Limb (tissue), 2 donors: ENCODE measurements at regions not wholly inside any gene's neighbourhood (a gene's known extent, or its start where the extent isn't known, plus 50 kb on each side); places are given as distances from the start of the nearest gene placed in this dataset.

Experiments
- DNase-seq, 2 donors: peaks; one replicate each; pipeline ENCODE4 v3.0.0-alpha.2; 2016; ENCODE audit errors: extremely low spot score in 2 of 2

DNA sequence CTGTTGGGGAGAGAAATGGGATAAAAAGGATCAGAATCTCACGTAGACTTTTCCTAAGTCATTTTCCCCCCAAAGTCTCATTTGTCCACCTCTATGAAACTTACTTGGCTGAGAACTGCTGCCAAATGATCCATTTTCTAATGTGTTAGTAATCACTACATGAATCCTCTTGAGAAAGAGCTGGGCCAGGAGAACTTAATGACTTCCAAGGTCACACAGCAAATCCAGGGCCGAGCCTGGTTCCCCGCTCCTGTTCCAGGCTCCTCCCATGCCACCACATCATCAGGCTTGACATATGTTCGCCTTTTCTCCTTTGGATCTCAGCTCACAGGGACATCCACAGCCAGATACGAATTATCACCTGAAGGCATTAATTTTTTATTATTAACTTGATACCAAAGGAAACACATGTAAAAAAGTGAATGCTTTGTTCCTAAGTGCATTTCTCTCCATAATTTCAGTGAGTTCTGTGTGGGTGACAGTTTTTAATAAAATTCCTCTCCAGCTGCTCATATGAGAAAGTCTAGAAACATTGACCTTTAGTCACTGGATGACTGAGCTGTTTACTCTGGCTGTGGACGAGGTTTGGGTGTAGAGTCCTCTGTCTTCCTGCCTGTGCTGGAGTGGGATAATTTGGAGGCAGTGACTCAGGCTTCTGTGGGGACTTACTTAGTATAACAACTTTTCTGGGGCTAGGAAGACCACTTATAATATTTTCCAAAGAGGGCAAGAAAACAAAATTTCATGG lies 276.3 kb downstream of the PAX1 start:
- no peak for DNase-seq

DNA sequence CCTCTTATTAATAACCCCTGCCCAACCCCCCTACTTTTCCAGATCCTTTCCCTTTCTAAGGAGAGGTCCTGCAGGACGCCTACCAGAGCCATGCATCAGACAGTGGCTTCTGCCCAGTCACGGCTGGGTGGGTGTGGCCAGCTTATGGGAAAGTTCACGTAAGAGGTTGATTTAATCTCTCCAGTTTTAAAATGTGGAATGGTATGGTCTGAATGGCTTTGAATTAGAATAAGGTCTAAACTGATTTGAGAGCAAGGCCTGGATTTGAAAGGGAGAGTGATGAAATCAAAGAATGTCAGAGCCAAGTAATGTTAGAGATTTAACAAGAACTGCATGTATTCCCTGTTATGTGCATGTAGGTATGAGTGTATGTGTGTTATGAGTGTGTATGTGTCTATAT lies 275.7 kb downstream of the PAX1 start:
- DNase-seq = no peak

DNA sequence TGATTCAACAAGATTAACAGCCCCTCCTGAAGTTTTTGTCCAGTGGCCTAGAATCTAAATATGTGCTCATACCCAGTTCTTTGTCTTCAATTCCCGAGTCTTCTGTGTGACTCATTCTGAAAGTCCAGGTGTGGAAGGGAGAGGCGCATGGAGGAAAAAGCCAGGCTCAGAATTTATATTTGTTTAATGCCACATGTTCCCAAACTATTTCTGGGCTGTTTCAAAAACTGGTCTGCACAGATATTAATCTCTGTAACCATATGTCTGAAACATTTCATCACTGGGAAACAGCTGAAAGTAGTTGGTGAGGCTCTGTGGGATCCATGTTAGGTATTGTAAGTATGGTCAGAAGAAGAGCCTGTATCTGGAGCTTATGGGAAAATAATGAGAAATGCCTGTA lies 266.0 kb downstream of the PAX1 start:
- no peak for DNase-seq

DNA sequence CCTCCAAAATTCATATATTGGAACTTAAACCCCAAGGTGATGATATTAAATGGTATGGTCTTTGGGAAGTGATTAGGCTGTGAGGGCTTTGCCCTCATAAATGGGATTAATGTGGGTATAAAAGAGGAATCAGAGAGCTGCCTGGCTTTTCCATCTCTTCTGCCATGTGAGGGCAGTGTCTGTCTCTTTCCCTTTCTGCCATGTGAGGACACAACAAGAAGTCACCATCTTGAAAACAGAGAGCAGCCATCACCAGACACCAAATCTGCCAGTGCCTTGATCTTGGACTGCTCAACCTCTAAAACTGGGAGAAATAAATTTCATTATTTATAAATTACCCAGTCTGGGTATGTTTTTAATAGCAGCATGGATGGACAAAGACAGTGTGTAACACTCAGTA lies 263.0 kb downstream of the PAX1 start:
- DNase-seq = no peak

DNA sequence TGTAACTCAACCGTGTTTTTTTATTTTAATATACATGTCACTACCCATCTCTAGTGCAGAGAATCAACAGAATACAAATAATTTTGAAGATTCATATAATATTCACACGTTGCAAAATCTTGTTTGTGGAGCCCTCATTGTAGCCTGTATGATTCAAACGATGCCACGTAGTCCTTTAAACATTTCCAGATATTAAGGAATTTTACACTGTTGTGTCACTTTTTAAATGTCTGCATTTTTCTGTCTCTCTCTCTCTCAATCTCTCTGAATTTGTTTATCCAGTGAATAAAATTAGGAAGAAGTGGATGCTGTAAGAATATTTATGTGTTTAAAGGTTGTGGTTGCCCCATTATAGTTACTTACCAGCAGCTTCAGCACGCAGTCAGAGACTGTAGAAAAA lies 262.0 kb downstream of the PAX1 start:
- no peak for DNase-seq

DNA sequence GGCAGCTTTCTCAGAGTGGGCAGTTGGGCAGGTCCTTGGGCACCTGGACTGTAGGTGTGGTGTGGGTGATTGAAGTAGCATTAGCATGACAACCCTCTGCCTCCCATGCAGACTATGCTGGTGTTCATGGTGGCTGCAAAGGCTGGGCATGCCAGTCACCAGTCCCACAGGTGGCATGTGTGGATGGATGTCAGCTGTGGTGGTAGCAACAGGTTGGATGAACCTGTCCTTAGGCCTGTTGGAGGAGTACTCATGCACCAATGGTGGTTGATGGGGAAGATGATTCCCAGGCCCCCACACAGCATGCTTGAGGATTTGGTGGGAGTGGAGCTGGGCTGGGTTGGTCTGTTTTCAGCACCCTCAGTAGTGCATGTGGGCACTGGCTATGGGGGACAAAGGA lies 251.1 kb downstream of the PAX1 start:
- no peak for DNase-seq

DNA sequence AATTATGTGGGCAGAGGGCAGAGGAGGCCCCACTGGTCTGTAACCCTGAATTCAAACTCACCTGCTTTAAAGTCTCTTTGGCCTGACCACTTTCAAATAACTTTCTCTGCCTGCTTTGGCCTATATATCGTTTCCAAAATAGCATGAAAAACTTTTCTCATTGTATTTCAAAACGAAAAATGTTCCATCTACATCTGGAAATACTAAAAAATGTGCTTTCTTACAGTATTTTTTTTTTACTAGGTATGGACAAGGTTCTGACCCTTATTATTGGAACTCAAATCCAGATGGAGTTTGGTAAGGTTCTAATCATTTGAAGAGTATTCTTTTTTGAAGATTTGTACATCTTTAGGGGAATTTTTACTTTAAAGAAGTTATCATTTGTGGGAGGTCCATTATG lies 241.9 kb downstream of the PAX1 start:
- DNase-seq = no peak

DNA sequence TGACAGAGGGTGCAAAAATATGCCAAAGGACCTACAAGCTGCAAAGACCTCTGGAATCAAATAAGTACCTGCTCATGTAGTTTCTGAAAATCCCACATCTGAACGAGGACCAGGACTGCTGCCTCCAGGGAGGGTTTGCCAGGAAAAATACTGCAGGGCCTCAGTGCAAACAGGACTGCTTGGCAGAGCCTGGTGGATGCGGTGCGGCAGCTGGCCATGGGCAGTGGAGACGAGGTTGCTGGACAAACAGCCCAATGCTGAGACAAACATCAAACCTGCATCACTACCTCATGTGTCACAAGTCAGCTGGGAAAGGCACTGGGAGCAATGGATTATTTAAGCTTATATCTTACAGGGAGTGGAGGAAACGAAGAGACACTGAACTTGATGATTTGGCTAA lies 238.8 kb downstream of the PAX1 start:
- DNase-seq = no peak

DNA sequence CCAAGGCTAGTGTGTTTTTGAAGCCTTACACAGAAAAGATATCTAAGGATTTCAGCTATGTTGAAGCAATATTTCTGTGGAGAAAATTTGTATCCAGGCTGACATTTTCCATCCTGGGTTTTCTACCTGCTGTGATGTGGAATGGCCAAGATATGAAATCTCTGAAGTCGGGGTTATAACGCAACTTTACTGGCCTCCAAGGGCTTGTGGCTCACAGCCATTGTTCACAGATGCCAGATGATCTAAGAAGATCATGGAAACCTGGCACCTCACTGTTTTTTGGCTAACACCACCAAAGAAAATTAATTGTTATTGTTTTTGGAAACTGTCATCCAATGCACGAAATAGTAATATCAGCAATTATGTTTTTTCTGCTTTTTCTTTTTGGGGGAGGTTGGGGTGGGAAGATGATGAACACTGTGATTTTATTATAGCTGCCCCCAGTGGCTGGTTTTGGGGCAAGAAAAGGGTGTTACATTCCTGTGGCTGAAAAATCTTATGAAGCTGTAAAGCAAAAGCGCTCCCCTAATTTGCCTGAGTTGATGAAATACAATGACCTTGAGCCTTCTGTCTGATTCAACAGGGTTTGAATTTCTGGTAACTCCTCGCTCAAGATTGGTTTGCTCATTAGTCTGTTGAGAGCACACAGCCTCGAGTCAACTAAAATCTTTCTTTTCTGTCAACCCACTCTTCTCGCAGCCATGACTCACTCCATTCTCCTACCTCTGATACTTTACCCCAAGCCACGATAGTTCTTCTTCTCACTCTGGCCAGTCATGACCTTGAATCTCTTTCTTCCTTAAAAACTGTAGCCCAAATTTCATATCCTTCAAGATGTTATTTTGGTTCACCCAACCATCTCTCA lies 236.7 kb downstream of the PAX1 start:
- DNase-seq = no peak

DNA sequence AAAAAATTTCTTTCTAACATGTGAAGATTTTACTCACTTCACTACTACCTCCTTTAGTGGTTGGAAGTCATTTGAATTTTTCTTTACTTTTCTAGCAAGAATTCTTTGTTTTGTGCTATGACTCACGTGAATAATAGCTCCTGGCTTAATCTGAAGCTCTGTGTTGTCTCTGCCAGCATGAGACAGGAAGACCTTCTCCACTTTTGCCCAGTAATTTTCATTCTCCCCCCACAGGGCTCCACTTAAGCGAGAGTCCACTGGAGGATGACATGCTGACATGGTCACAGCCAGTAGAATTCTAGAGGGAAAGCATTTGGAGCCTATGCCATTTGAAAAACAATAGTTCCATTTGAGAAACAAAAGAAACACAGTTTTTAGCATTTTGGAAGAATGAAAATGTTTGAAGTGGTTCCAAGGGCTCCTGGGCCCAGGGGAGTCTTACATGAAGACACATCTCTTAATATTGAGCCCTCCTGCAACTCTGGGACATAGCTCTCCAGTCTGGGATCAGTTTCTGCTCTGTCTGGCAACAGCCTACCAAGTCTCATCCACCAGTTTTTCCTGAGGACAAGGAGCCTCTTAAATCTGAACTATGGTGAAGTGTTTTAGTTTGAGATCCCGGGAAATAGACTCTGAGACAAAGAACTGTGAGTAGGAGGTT lies 231.4 kb downstream of the PAX1 start:
- DNase-seq = no peak

DNA sequence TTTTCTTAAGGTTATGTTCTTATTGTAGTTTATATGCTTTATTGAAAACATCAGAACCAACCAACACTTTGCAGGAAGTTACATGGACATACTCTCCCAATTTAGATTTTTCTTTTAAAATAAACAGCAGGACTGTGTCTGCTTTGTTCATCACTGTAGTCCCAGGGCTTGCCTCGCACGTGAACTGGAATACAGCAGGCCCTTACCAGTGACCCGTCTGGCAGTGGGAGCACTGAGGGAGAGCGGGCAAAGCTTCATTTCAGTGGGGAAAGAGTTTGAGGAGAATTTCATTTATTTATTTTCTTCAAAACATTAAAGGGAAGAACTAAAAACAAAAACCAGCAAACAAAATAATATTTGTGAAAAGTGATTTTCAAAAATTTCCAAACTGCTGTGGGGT lies 230.8 kb downstream of the PAX1 start:
- no peak for DNase-seq

DNA sequence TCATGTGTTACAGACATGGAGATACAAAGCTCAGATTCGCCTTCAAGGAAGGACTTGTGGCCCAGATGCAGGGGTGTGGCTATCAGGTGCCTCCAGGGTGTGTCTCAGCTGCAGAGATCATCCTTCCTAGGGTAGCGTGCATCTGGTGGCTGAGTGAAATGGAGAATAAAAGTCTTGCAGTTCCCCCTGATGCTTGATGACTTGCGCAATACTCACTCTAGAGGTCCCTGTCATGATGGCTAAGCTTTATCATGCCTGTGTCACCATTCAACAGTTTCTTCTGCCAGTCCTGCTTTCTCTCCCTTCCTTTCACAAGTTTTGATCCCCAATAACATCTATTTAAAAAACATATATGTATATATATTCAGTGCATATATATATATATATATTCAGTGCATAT lies 228.1 kb downstream of the PAX1 start:
- no peak for DNase-seq

DNA sequence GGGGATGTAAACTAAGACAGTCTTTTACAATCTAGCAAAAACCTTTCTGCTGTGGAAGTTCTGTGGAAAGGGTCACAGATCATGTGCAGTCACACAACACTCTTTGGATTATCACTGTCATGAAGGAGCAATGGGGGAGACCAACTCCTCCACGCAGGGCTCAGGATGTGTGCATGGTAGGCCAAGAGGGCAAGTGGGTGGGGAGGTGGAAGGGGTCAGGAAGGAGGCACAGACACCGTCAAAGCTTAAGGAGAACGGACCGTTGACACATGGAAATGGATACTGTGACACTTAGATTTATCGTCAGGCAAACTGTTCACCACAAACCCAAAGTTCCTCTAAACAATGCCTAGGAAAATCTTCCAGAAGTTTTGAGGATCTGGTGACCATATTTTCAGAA lies 215.8 kb downstream of the PAX1 start:
- DNase-seq = no peak

DNA sequence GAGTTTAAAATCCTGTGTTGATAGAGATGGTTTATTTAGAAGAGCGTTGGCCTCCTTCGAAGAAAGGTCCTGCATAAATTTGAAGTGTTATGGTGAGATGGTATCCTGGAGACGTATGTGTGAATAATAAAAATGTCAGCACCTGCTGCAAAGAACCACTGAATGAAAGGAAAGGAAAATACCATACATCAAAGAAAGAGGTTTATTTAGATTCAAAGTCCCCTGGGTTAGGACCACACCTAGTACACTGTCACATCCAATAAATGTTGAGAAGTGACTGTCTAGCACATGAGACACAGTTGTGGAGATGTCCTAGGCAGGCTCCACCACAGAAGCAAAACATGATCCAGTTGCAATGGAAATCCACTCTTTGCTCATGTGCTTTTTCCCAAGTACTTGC lies 214.7 kb downstream of the PAX1 start:
- DNase-seq = no peak

DNA sequence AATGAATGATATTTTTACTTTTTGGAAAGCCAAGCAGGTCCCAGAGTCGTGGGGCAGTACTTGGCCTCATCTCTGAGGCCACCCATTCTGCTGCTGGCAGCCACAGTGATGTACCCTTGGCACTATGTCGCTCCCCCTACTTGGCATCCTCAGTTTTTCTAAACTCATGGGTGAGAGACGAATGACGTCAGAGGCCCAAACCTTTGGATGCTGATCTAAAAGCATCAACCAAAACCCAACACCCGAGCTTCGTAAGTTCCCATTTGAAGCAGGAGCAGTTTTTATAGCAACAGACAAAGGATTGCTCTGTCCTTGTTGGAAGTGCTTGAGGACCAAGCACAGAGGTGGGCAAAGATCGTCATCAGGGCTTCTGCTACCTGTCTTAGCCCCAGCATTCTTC lies 212.9 kb downstream of the PAX1 start:
- no peak for DNase-seq

DNA sequence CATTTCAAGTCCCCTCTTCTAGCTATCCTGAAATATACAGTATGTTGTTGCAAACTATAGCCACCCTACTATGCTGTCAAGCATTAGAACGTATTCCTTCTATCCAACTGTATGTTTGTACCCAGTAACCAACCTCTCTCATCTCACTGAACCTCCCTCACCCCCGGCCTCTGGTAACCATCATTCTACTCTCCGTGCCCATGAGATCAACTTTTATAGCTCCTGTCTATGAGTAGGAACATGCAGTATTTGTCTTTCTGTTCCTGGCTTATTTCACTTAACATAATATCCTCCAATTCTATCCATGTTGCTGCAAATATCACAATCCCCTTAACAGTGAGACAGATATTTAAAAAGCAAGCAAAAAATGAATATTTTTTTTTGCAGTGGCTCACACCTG lies 196.9 kb downstream of the PAX1 start:
- DNase-seq = no peak

DNA sequence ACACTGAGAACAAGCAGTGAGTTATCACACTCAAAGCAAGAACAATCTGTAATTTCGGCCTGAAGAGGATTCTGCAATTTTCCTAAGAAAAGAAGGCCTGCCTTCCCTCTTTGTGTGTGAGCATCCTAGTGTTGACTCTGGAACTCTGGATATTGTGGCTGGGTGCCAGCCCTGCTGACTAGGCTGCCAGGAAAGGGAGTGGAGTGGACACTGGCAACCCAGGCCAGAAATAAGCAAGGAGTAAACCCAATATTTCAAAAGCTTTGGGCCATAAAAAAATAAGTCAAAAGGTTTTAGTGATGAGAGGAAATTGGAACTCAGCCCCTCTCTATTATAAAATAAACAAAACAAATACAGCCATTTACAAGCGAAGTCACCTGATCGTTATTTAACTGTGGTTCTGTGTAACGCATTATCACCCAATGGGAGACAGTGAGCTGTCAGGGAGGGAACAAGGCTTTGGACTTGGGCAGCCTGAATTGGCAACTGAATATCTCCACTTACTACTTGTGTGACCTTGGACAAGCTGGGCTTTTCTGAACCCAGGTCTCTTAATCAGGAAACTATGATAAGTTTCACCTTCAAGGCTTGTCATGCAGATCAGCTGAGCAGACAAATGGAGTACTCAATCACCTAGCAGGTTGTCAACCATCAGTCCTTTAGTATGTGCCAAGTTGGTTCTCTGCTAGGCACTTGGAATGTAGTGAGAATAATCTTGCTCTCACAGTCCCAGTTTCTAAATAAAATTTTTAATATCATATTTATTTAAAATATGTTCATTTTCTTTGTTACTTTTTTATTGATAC lies 196.2 kb downstream of the PAX1 start:
- DNase-seq = peak; percentile 21 to 53

DNA sequence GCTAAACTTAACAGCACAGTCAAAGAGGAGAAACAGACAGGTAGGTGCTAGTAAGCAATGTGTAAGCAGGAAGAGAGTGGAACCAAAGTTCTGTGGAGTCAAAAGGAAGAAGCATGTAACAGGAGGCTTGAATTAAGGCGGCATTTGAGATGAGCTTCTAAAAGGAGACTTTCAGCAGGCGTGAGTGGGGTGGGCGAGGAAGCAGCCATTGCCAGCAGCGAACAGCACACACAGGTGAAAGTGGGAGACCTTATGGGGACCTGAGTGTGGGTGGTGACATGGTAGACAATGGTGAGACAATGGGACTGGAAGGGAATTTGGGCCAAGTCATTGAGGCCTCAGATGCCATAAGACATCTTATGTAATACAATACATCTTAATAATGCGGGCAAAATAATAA lies 195.0 kb downstream of the PAX1 start:
- no peak for DNase-seq

DNA sequence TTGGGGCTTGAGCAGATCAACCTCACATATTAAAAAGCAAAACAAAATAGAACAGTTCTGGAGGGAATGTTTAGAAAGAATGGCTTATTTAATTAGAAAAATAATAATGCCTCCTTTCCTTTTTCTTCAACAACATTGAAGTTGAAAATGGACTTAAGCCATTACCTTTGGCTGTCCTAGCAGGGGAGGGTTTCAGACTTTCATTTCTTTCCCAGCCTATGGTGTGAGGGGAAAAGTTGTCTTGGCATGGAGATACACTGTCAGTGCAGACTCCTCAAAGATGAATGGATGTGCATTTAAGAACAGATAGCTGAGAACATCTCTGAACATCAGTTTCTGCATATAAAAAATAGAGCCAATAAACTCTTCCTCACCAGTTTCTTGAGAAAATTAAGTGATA lies 169.5 kb downstream of the PAX1 start:
- no peak for DNase-seq

DNA sequence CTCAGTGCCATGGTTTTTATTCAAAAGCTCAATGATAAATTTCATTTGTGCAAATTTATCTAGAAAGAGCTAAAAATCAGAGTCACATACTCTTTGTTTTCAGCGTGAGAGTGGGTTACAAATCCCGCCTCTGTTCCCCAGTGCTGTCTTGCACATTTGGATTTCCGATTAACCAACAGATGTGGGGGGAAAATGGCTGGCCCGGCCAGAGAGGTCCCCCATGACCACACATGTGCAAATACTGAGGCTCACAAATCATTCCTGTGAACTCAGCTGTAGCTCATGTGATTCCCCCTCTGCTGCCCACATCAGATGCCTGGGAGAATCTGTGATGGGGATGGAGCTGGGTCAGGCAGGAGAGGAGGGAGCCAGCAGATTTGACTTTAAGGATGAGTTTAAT lies 168.7 kb downstream of the PAX1 start:
- no peak for DNase-seq

DNA sequence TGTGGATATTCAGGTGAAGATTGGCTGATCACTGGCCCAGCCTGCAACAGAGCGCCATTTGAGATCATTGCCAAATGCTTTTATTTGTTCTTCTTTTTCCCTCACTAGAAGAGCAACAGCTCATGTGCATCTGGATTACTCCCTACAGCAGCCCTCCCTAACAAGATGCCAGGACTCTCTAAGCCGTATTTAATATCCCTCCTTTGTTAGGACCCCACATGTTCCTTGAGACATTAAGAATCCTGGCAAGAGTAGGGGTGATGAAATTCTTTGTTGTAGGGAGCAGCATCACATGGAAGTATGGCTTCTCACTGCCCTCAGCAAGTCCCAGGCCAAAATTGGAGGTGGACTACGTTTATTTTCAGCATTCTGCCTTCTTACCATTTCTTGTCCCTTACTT lies 167.8 kb downstream of the PAX1 start:
- DNase-seq = no peak

DNA sequence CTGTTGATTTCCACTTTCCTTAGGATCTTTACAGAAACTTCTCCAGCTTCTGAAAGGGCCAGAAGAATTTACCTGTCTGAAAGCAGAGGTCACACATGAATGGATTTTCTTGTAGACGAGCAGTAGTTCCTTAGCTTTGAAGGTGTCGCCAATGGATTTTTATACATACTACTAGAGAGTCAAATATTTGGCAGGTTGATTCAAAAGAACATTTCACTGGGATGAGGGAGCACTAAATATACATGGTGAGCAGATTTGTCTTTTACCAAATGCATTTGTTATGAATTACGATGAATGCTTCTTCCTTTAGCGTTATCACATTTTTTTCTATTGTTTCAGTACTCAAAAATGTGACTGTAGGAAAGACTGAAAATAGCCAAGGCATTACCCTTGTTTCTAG lies 162.3 kb downstream of the PAX1 start:
- DNase-seq = no peak
